ENCODE measurements at regions not wholly inside any gene's neighbourhood (a gene's known extent, or its start where the extent isn't known, plus 50 kb on each side); places are given as distances from the start of the nearest gene placed in this dataset.
"Not testable (repeated sequence)": the region's sequence is repeated elsewhere in the genome, so short reads cannot be mapped to it uniquely, and the experiment has no call there.

GRCh38 chr7:121498816-121499215 is 102.7 kb upstream of the FAM3C start:
- H3F3A ChIP-seq (replicated peaks; ENCODE audit: insufficient read depth) = peaks cover 20% of the 10 kb centered on the region
- CTCF ChIA-PET = no interaction called here

GRCh38 chr7:121497545-121497944 is 101.4 kb upstream of the FAM3C start:
- CTCF ChIA-PET = interaction anchor here (0.6 kb wide), 1 partner anchor 52 kb away, joined by 5 read pairs; no protein-coding TSS in a partner anchor

More at GRCh38 chr7:121498816-121499215, 102.7 kb upstream of the FAM3C start:
- TF ChIP-seq EZH2phosphoT487 (IDR thresholded peaks at IDR 0.05; ENCODE audit: borderline replicate concordance, low read depth) (no peak), FOXM1 (IDR thresholded peaks at IDR 0.05; ENCODE audit: low read depth) (no peak), RCOR1 (IDR thresholded peaks at IDR 0.05; ENCODE audit: low read length) (no peak), FOXJ3 (CRISPR knock-in tag; IDR thresholded peaks at IDR 0.05) (no peak), TEAD4 (IDR thresholded peaks at IDR 0.05; ENCODE audit: borderline replicate concordance, insufficient read depth) (no peak), TAF1 (IDR thresholded peaks at IDR 0.05; ENCODE audit: borderline replicate concordance, low read depth, low read length) (no peak), GABPA (IDR thresholded peaks at IDR 0.05; ENCODE audit: low read depth) (no peak), SMC3 (IDR thresholded peaks at IDR 0.05; ENCODE audit: low read depth, low read length) (no peak), JUND (IDR thresholded peaks at IDR 0.05) (no peak), IRF3 (IDR thresholded peaks at IDR 0.05; ENCODE audit: low read depth, low read length) (no peak), USF2 (IDR thresholded peaks at IDR 0.05; ENCODE audit: borderline replicate concordance, low read depth, low read length) (no peak), GATA2 (CRISPR knock-in tag; IDR thresholded peaks at IDR 0.05) (no peak), REST (IDR thresholded peaks at IDR 0.05; ENCODE audit: low read depth, low read length) (no peak), CHD2 (IDR thresholded peaks at IDR 0.05; ENCODE audit: low read length, partially characterized antibody) (no peak), NFIC (IDR thresholded peaks at IDR 0.05; ENCODE audit: borderline replicate concordance) (no peak), POLR2AphosphoS5 (IDR thresholded peaks at IDR 0.05; ENCODE audit: low read depth, low read length) (no peak), MEF2A (IDR thresholded peaks at IDR 0.05; ENCODE audit: borderline replicate concordance, low read depth) (no peak), MAX (IDR thresholded peaks at IDR 0.05; ENCODE audit: low read depth) (no peak), FOSL2 (IDR thresholded peaks at IDR 0.05; ENCODE audit: borderline replicate concordance, low read depth) (no peak), EP300 (IDR thresholded peaks at IDR 0.05; ENCODE audit: borderline replicate concordance in 1 of 2, low read depth in 1 of 2, low read length in 1 of 2) (no peak)
- POLR2A ChIA-PET = no interaction called here
- no peak overlapping the region for H2AFZ ChIP-seq (ENCODE audit: low read depth)
- H3K27me3 ChIP-seq (ENCODE audit: insufficient read depth) = no peaks in the 10 kb centered on the region
- no peaks in the 10 kb centered on the region for H3K36me3 ChIP-seq (replicated peaks in 1 of 2; ENCODE audit: control insufficient read depth in 1 of 2, insufficient read depth in 2 of 2, low read length in 1 of 2)
- H3K9ac ChIP-seq = no peak overlapping the region
- H3K79me2 ChIP-seq (ENCODE audit: insufficient read depth) = no peaks in the 10 kb centered on the region
- DNase-seq = no peak
- 9% methylated on average over 1 of the region's 1 CpG for WGBS (ENCODE audit: low lambda C conversion rate)
- H3K4me1 ChIP-seq (ENCODE audit: control insufficient read depth in 1 of 2, insufficient read depth in 2 of 2, low read depth in 1 of 2, low read length in 1 of 2) = peaks cover 0 to 11% of the 10 kb centered on the region in 2 experiments; a peak in 1 of 4 replicates
- no peaks in the 10 kb centered on the region for H3K9me3 ChIP-seq
- no peak overlapping the region for H3K4me2 ChIP-seq
- H3K27ac ChIP-seq (ENCODE audit: low read depth in 2 of 2, low read length in 1 of 2) = no peak overlapping the region
- H3K4me3 ChIP-seq (ENCODE audit: low read depth in 2 of 2, low read length in 1 of 2) = no peak overlapping the region
- H4K20me1 ChIP-seq (ENCODE audit: insufficient read depth) = no peaks in the 10 kb centered on the region
- no peaks in the 10 kb centered on the region for H3K9me2 ChIP-seq

More at GRCh38 chr7:121497545-121497944, 101.4 kb upstream of the FAM3C start:
- H3K9me3 ChIP-seq; H2AFZ ChIP-seq (ENCODE audit: low read depth); DNase-seq; H3K27ac ChIP-seq (ENCODE audit: low read depth in 2 of 2, low read length in 1 of 2); H3K79me2 ChIP-seq (ENCODE audit: insufficient read depth); H4K20me1 ChIP-seq (ENCODE audit: insufficient read depth); H3K27me3 ChIP-seq (ENCODE audit: insufficient read depth); H3K9me2 ChIP-seq; POLR2A ChIA-PET; H3K4me3 ChIP-seq (ENCODE audit: low read depth in 2 of 2, low read length in 1 of 2); H3K4me2 ChIP-seq; H3K9ac ChIP-seq; H3K36me3 ChIP-seq (replicated peaks in 1 of 2; ENCODE audit: control insufficient read depth in 1 of 2, insufficient read depth in 2 of 2, low read length in 1 of 2): not testable (repeated sequence)
- peaks cover 0 to 11% of the 10 kb centered on the region in 2 experiments; a peak in 1 of 4 replicates for H3K4me1 ChIP-seq (ENCODE audit: control insufficient read depth in 1 of 2, insufficient read depth in 2 of 2, low read depth in 1 of 2, low read length in 1 of 2)
- WGBS (ENCODE audit: low lambda C conversion rate) = 62% methylated on average over 4 of the region's 4 CpGs
- H3F3A ChIP-seq (replicated peaks; ENCODE audit: insufficient read depth) = peaks cover 21% of the 10 kb centered on the region

Measured in SK-N-SH (cell line).